HG03432 (cell line): ENCODE measurements at regions not wholly inside any gene's neighbourhood (a gene's known extent, or its start where the extent isn't known, plus 50 kb on each side); places are given as distances from the start of the nearest gene placed in this dataset.

Experiments
- ATAC-seq: cut with Tn5 transposase; IDR thresholded peaks from one replicate; pipeline ENCODE4 v1.9.1; 2021; ENCODE audit warnings: mild to moderate bottlenecking, moderate library complexity; ENCODE audit not compliant: unreplicated experiment

- no peak for ATAC-seq
Observed at GRCh38 chr2:181828122-181828705, 63.3 kb upstream of the ITPRID2 start.

GRCh38 chr2:181829230-181829629 is 62.3 kb upstream of the ITPRID2 start:
- ATAC-seq, result no peak

GRCh38 chr2:181832015-181832414 is 59.5 kb upstream of the ITPRID2 start:
- no peak for ATAC-seq

GRCh38 chr2:181836583-181836982 is 54.9 kb upstream of the ITPRID2 start:
- ATAC-seq, result peak; percentile 60

GRCh38 chr2:181837563-181837962 is 54.0 kb upstream of the ITPRID2 start:
- no peak for ATAC-seq

- no peak for ATAC-seq
Observed at GRCh38 chr2:181839811-181840210, 51.7 kb upstream of the ITPRID2 start.

GRCh38 chr2:181841079-181841478 is 50.5 kb upstream of the ITPRID2 start:
- no peak for ATAC-seq
